GM12874 (cell line): ENCODE measurements at regions not wholly inside any gene's neighbourhood (a gene's known extent, or its start where the extent isn't known, plus 50 kb on each side); places are given as distances from the start of the nearest gene placed in this dataset.

ENCODE experiments used
- CTCF ChIP-seq: IDR thresholded peaks from 2 replicates; pipeline ENCODE4 v1.5.1; 2011; ENCODE audit warnings: low read depth, mild to moderate bottlenecking, control low read depth, low read length, moderate library complexity; ENCODE audit not compliant: insufficient read depth

- no peak for TF ChIP-seq CTCF
These were observed 180.5 kb upstream of the PCDH9 start for GRCh38 chr13:67410645-67411044.

- TF ChIP-seq CTCF = no peak
These were observed 178.7 kb upstream of the PCDH9 start for GRCh38 chr13:67408798-67409197.

- no peak for TF ChIP-seq CTCF
These were observed 172.4 kb upstream of the PCDH9 start for GRCh38 chr13:67402546-67402945.

GRCh38 chr13:67395577-67395976, 165.4 kb upstream of the PCDH9 start:
- no peak for TF ChIP-seq CTCF

GRCh38 chr13:67392014-67392413, 161.9 kb upstream of the PCDH9 start:
- TF ChIP-seq CTCF = no peak

- no peak for TF ChIP-seq CTCF
These were observed 160.4 kb upstream of the PCDH9 start for GRCh38 chr13:67390462-67391086.

GRCh38 chr13:67389171-67389570, 159.0 kb upstream of the PCDH9 start:
- TF ChIP-seq CTCF = no peak

GRCh38 chr13:67377919-67378318, 147.8 kb upstream of the PCDH9 start:
- TF ChIP-seq CTCF = no peak
